ENCODE measurements at regions not wholly inside any gene's neighbourhood (a gene's known extent, or its start where the extent isn't known, plus 50 kb on each side); places are given as distances from the start of the nearest gene placed in this dataset.

DNA sequence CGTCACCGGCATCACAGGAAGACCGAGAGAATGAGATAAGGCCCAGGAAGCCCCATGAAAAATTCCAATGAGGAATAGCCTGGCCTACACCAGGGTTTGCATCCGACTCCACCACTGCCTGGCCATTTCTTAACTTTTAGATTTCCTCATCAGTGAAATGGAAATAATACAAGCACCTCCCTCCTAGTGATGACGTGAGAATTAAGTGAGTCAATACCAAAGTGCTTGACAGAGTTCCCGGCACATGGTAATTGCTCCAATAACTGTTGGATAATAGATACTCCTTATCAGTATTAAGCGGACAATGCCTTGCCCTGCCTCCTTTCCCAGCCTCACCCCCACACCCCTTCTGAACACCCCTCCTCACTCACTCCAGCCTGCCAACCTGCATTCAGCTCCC lies 105.4 kb downstream of the TLE3 start:
- no peak for ATAC-seq
- DNase-seq = no peak
- CTCF ChIA-PET = no interaction called here
- Mint-ChIP-seq H3K27me3 (peaks cover 29% of the 10 kb centered on the region), H3K27ac (no peak overlapping the region), H3K36me3 (no peaks in the 10 kb centered on the region), H3K4me3 (no peak overlapping the region), H3K9me3 (ENCODE audit: low read depth) (no peaks in the 10 kb centered on the region), H3K4me1 (no peaks in the 10 kb centered on the region)

DNA sequence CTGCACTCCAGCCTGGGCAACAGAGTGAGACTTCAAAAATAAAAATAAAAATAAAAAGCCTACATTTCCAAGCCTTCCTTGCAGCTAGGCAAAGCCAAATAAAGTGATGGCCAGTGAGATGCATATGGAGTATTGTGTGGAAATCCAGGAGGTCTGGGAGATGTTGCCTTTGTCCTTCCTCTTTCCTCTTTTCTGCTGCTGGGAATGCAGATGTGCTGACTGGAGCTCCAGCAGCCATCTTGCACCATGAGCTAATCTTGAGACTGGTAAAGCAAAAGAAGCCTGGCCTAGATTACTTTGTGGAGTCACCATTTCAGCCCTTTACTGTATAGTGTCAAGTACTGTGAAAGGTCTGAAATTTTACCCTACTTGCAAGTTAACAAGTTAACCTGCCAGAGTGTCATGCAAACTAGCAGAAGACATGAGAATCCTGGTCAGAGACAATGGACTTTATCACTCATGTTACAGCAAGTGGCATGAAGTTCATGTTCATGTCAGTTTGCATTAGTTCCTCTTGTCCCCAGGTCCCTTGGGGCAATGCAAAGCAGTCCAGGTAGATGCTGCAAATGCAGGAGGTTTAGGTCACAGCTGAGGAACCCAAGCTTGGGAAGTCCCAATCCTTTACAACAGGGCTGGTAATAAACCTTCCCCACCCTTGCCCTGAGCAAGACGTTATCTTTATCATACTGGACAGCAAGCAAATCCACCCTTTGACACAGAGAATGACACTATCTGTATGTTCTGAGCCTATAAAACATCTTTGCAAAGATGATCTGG lies 103.1 kb downstream of the TLE3 start:
- H3K9me3 Mint-ChIP-seq (ENCODE audit: low read depth) = no peaks in the 10 kb centered on the region
- H3K36me3 Mint-ChIP-seq = no peaks in the 10 kb centered on the region
- H3K4me3 Mint-ChIP-seq = no peak overlapping the region
- no peak overlapping the region for H3K27ac Mint-ChIP-seq
- ATAC-seq = no peak
- CTCF ChIA-PET = no interaction called here
- DNase-seq = no peak
- H3K4me1 Mint-ChIP-seq = no peaks in the 10 kb centered on the region
- peaks cover 24% of the 10 kb centered on the region for H3K27me3 Mint-ChIP-seq

DNA sequence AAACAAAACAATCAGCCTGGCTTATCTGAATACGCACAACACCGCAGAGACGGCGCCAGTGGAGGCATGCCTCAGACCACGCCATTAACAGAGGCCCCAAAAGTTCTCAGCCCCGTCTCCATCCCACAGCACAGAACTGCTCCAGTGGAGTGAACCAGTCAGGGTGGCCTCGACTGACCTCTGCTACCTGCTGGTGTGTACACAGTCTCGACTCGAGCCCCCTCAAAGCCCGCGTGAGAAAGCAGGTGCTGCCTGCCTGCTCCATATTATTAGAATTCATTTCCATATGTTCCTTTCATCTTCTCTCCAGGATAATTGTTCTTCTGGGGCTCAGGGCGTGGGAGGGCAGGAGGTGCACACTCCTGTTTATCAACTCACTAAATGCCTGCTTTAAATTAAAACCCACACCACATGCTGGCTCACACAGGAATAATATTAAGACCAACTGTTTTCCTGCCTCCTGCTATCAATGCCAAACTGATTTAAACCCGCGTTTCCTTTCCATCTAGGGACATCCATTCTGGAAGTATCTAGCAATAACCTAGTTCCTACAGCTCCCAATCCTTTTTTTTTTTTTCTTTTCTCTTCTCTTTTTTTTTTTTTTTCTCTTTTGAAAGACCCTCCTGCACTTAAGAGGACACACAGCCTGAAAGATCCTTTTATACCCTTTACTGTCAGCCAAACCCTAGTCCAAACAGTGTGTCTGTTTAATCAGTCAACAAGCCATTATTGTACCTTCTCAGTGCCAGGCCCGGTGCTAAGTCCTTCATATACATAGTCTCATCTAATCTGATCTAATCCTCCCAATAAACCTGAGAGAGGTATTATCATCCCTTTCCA lies 101.2 kb downstream of the TLE3 start:
- Mint-ChIP-seq H3K27me3 (peaks cover 18% of the 10 kb centered on the region), H3K9me3 (ENCODE audit: low read depth) (no peaks in the 10 kb centered on the region)
- CTCF ChIA-PET = no interaction called here

DNA sequence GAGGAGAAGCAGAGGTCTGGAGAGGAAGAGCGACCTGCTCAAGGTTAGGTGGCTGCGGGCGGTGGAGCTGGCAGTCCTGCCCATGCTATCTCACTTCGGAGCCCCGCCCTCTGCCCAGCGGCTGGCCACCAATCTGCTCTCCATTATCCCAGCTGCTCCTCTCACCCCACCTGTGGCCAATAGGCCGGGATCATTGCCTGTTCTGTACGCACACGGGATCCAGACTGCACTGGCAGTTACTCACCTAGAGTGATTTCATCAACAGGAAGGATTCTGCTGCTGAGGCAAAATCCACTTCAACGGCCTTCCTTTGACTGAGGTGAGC lies 100.6 kb downstream of the TLE3 start:
- DNase-seq (no peak), ATAC-seq (no peak)
- H3K27me3 Mint-ChIP-seq = peaks cover 18% of the 10 kb centered on the region
- no peaks in the 10 kb centered on the region for H3K4me1 Mint-ChIP-seq
- no peak overlapping the region for H3K4me3 Mint-ChIP-seq
- no peaks in the 10 kb centered on the region for H3K9me3 Mint-ChIP-seq (ENCODE audit: low read depth)
- H3K36me3 Mint-ChIP-seq = no peaks in the 10 kb centered on the region
- H3K27ac Mint-ChIP-seq = no peak overlapping the region
- CTCF ChIA-PET = no interaction called here

More for the DNA sequence above, 101.2 kb downstream of the TLE3 start:
- Mint-ChIP-seq H3K27ac (no peak overlapping the region), H3K4me1 (no peaks in the 10 kb centered on the region), H3K4me3 (no peak overlapping the region), H3K36me3 (no peaks in the 10 kb centered on the region)
- ATAC-seq (no peak), DNase-seq (no peak)

All from activated CD8-positive, alpha-beta memory T cell treated with anti-CD3 and anti-CD28 coated beads, Interleukin-2, amount 10 ng/mL, durations not matched to agents 7 days and 5 days (primary cell).